ENCODE measurements at regions not wholly inside any gene's neighbourhood (a gene's known extent, or its start where the extent isn't known, plus 50 kb on each side); places are given as distances from the start of the nearest gene placed in this dataset.

- no peaks in the 10 kb centered on the region for H3K4me1 ChIP-seq (ENCODE audit: control insufficient read depth, insufficient read depth, low read length)
- no peaks in the 10 kb centered on the region for H3K9me3 ChIP-seq (ENCODE audit: control insufficient read depth, insufficient read depth, low read depth, low read length)
- ChIA-PET POLR2A (no interaction called here), CTCF (no interaction called here)
- H3K4me3 ChIP-seq (ENCODE audit: low read depth, low read length): no peak overlapping the region
- no peak for TF ChIP-seq HOXA7 (CRISPR knock-in tag; IDR thresholded peaks at IDR 0.05; ENCODE audit: borderline replicate concordance)
- TF ChIP-seq ZNF624 (tag by site-specific recombination; IDR thresholded peaks at IDR 0.05): no peak
- no peak for TF ChIP-seq ZBTB8A (tag by site-specific recombination; IDR thresholded peaks at IDR 0.05)
- TF ChIP-seq ZNF510 (tag by site-specific recombination; IDR thresholded peaks at IDR 0.05; ENCODE audit: insufficient replicate concordance): no peak
- no peak for TF ChIP-seq ZNF18 (tag by site-specific recombination; IDR thresholded peaks at IDR 0.05)
- TF ChIP-seq GFI1B (tag by site-specific recombination; IDR thresholded peaks at IDR 0.05): no peak
- no peak for TF ChIP-seq ZNF202 (tag by site-specific recombination; IDR thresholded peaks at IDR 0.05; ENCODE audit: borderline replicate concordance)
- no peak for TF ChIP-seq ZNF626 (tag by site-specific recombination; IDR thresholded peaks at IDR 0.05)
- no peak for TF ChIP-seq ZNF391 (tag by site-specific recombination; IDR thresholded peaks at IDR 0.05; ENCODE audit: borderline replicate concordance, low read depth)
- TF ChIP-seq ZNF518A (tag by site-specific recombination; conservative IDR thresholded peaks at IDR 0.05; ENCODE audit: low read depth): no peak
- no peak for TF ChIP-seq ZBTB10 (tag by site-specific recombination; IDR thresholded peaks at IDR 0.05)
- no peak for TF ChIP-seq ZNF596 (tag by site-specific recombination; IDR thresholded peaks at IDR 0.05)
- no peak for TF ChIP-seq ZNF530 (tag by site-specific recombination; IDR thresholded peaks at IDR 0.05; ENCODE audit: low read depth)
- no peak for TF ChIP-seq ZNF138 (tag by site-specific recombination; IDR thresholded peaks at IDR 0.05; ENCODE audit: borderline replicate concordance)
- TF ChIP-seq ZNF501 (tag by site-specific recombination; IDR thresholded peaks at IDR 0.05): no peak
- no peak for TF ChIP-seq ZNF394 (tag by site-specific recombination; IDR thresholded peaks at IDR 0.05; ENCODE audit: borderline replicate concordance)
- TF ChIP-seq BCL11A (tag by site-specific recombination; IDR thresholded peaks at IDR 0.05; ENCODE audit: low read depth): no peak
- TF ChIP-seq SP7 (tag by site-specific recombination; IDR thresholded peaks at IDR 0.05): no peak
- TF ChIP-seq ZSCAN5A (tag by site-specific recombination; IDR thresholded peaks at IDR 0.05): no peak
- no peak for TF ChIP-seq ZBTB7A (tag by site-specific recombination; IDR thresholded peaks at IDR 0.05; ENCODE audit: low read depth)
- H3K36me3 ChIP-seq (ENCODE audit: control insufficient read depth in 2 of 2, insufficient read depth in 1 of 2, low read length in 2 of 2): no peaks in the 10 kb centered on the region
- no peak overlapping the region for H3K27ac ChIP-seq (ENCODE audit: extremely low read depth, low read depth, low read length)
Observed at GRCh38 chr2:188770296-188770695, 203.9 kb upstream of the COL3A1 start.
